GM18951 (cell line): ENCODE measurements at regions not wholly inside any gene's neighbourhood (a gene's known extent, or its start where the extent isn't known, plus 50 kb on each side); places are given as distances from the start of the nearest gene placed in this dataset.
"Not testable (repeated sequence)": the region's sequence is repeated elsewhere in the genome, so short reads cannot be mapped to it uniquely, and the experiment has no call there.

Experiments used
- POLR2A ChIP-seq: IDR thresholded peaks from 4 replicates; pipeline ENCODE4 v1.6.1; 2011; ENCODE audit warnings: mild to moderate bottlenecking; ENCODE audit not compliant: insufficient read length, insufficient read depth; ENCODE audit errors: extremely low read depth
- in situ Hi-C: fragments of 300-500 bp; cut with MboI; formaldehyde crosslinking; loops from one replicate; pipeline ENCODE4 v1.12.0; 2022; ENCODE audit warnings: low sequenced_read_pairs, mixed read lengths, inconsistent platforms; ENCODE audit not compliant: unreplicated experiment

DNA sequence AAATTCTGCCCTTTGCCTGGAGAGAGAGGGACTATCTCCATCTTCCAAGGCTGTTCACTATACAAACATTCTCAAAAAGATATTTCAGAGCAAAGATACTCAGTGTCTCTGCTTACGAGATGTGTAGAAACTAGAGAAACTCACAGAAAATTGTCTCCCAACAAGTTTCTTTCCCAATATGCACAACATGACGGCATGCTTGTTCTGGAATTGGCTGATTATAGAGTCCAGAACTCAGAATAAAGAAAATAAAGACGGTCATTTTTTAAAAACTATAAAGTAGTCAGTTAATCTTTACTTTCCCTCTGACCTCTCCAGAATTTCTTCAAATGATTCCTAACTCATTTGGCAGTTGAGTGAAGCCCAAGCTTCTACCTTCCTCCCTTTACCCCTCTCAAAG is 285.5 kb upstream of the KLF3 start:
- in situ Hi-C loops = no loop called here
- no peak for TF ChIP-seq POLR2A

DNA sequence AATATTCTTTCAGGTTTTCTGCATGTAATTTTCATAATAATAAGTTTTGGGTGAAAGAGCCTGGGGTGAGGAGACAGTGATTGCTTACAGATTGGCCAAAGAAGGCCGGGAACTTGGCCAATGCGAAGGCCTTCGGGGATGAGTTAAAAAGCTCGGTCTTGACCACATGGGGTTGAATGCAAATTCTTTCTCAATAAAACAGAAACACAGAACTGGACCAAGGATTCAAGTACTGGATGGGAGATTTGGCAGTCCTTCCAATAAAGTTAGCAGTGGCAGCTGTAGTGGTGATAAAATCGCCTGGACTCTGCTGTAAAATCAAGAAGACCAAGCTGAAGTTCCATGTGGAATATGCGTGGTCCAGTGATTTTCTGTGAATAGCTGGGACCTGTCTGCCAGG is 282.2 kb upstream of the KLF3 start:
- TF ChIP-seq POLR2A = no peak
- in situ Hi-C loops = no loop called here

DNA sequence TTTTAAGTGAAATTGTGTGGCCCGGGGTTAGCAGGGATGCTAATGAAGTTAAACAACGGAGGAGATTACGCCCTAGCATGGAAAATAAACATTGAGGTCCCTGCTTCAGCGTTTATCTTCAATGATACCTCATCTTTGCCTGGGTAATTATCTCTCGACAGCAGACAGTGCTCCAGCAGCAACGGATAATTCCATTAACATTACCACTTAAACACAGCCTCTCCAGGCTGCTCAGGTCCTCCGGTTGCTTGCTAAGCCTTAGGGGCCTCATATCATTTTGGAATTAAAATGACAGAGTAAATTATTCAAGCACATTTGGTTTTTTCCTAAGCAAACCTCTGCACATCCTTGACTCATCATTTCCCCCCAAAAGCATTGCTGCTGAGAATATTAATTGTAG is 281.5 kb upstream of the KLF3 start:
- in situ Hi-C loops = no loop called here
- no peak for TF ChIP-seq POLR2A

DNA sequence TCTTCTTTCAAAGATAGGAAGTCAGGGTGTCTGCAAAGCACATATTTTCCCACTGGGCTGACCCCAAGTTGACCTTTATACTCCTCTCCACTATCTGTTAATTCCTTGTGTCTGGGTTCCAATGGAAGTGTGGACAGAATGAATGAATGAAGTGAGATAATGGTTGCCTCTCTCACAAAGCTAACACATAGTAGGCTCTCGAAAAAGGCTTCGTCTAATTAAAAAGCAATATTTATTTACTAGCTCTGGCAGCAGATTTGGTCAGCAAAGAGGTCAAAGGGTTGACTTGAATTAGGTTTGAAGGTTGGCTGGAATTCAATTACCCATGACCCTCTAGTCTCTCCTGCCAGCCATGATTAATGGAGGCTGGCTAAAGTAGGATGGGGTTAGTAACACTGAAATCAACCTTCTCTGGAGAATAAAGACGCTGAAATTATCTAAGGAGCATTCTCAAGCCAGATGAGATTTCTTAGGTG is 280.3 kb upstream of the KLF3 start:
- in situ Hi-C loops = no loop called here
- no peak for TF ChIP-seq POLR2A

DNA sequence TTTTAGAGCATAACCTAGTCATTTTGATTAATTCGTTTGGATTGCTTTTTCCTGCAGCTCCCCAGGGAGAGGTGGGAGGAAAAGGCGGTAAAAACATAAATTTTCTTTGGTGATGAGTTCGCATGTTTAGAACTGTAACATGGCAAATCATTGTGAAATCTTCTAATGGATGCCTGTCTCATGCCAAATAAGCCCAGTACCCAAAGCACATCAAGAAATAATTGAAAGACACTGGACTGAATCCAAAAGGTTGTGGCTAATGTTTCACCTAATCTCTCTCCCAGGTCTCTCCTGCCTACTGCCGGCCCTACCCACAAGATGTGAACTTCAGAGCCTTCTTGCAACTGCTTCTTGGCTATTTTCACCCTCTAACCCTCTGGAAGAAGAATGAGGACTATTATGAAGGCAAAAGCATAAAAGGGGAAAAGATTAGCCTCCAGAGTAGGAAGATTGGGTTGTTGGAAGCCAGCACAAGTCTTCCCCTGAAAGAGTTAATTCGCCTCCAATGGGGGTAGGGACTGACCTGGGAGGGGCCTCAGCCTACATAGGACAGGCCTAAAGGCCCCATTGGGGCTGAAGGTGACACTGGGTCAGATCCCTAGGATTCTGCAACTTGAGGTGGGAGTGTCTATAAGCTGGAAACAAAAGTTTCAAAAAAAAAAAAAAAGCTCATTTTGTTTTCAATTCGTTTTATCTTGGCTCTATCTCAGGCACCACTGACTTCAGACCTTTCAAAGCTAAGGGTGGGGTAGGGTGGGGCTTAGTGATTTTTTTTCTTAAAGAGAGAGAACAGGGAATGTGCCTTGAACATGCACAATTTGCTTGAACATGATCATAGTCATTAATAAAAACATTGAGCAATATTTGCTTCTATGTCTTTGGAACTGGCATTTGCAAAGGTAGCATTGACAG is 278.6 kb upstream of the KLF3 start:
- TF ChIP-seq POLR2A = no peak
- in situ Hi-C loops = no loop called here

DNA sequence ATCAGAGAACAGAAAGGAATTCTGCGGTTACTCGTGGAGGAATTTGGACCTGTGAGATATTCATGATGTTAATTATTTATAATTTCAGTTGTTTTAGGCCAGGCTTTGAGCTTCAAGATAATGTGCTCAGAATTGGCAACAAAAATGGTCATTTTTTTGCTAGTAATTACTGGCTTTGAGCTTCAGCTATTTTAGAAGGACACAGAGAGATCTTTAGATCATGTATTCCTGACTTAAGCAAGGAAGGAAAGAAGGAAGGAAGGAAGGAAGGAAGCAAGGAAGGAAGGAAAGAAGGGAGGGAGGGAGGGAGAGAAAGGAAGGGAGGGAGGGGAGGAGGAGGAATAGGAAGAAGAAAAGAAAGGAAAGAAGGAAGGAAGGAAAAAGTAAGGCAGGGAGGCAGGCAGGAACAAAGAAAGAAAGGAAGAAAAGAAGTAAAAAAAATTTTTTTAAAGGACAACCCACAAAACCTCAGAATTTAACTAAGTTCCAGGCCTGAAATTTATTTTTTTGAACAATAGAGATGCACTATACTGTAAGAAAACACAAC is 277.9 kb upstream of the KLF3 start:
- in situ Hi-C loops = no loop called here
- TF ChIP-seq POLR2A = no peak

DNA sequence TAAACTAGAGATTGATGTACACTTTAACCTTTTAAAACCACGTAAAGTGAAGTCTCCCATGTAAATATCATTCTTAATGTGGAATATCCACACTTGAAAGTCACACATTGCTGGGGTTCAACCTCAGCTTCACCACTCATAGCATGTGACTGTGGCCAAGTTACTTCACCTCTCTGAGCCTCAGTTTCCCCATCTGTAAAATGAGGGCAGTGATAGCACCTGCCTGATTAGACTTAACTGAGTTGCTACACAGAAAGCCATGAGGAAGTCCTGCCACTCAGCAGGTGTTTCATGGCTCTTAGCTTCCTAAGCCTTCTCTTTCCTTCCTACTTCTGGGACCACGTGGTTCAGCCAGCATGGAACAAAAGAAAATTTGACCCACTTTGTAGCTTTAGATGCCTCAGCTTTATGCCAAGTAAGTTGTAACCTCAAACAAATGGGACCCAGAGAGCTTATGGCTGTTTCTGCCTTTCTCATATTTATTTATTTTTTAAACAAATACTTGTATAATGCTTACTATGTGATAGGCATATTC is 277.3 kb upstream of the KLF3 start:
- in situ Hi-C loops = no loop called here
- no peak for TF ChIP-seq POLR2A

DNA sequence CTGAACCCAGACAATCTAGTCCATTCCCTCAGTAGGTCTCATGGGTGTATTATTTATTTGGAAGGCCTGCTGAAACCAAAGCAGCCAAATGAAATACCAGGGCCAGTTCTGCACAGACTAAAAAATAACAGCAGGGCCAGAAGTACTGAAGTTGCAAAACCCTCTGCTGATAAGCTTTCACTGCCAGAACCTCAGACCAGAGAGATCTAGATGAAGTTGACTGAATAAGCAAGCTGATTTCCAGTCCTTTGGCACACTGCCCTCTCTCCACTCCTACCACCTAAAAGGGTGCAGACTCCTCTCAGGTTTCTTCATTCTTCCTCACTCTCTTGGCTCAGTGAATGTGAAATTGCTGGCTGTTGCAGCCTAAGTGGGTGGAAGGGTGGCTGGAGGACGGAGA is 276.7 kb upstream of the KLF3 start:
- in situ Hi-C loops = no loop called here
- TF ChIP-seq POLR2A = no peak

DNA sequence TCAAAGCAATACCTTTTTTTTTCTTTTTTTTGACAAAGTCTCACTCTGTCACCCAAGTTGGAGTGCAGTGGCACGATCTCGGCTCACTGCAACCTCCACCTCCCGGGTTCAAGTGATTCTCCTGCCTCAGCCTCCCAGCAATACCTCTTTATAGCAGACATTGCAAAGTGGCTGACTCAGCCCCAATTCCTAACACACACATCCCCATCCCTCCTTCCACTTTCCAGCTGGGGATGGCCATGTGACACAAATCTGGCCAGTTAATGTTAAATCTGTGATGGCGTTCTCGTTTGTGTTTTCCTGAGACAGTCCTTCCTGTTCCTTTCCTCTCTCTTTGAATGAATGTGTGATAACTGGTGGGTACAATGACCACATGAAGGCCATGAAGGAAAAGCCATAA is 276.2 kb upstream of the KLF3 start:
- in situ Hi-C loops = no loop called here
- TF ChIP-seq POLR2A = no peak

DNA sequence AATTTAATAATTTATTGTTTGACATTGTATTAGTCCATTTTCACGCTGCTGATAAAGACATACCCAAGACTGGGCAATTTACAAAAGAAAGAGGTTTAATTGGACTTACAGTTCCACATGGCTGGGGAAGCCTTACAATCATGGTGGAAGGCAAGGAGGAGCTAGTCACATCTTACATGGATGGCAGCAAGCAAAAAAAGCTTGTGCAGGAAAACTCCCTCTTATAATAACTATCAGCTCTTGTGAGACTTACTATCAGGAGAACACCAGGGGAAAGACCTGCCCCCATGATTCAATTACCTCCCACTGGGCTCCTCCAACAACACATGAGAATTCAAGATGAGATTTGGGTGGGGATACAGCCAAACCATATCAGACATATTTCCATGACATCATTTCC is 275.1 kb upstream of the KLF3 start:
- in situ Hi-C loops = not testable (repeated sequence)

DNA sequence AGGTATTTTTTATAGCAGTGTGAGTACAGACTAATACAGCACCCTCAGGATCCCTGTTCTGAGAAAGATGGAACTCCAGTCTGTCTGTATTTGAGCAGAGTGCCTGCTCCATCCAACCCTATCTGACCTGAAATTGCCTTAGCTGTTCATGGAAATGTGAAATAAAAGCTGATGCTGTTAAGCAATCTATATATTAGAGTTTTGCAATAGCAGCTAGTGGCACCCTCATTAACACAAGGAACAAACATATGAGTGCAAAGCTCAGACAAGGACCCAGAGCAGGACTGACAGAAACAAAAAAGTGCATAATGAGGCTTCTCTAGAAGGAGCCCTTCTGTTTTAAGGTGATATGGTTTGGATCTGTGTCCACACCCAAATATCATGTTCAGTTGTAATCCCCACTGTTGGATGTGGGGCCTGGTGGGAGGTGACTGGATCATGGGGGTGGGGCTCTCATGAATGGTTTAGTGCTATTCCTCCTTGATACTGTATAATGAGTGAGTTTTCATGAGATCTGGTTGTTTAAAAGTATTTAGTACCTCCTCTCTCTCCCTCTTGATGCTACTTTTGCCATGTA is 272.9 kb upstream of the KLF3 start:
- no peak for TF ChIP-seq POLR2A
- in situ Hi-C loops = no loop called here

DNA sequence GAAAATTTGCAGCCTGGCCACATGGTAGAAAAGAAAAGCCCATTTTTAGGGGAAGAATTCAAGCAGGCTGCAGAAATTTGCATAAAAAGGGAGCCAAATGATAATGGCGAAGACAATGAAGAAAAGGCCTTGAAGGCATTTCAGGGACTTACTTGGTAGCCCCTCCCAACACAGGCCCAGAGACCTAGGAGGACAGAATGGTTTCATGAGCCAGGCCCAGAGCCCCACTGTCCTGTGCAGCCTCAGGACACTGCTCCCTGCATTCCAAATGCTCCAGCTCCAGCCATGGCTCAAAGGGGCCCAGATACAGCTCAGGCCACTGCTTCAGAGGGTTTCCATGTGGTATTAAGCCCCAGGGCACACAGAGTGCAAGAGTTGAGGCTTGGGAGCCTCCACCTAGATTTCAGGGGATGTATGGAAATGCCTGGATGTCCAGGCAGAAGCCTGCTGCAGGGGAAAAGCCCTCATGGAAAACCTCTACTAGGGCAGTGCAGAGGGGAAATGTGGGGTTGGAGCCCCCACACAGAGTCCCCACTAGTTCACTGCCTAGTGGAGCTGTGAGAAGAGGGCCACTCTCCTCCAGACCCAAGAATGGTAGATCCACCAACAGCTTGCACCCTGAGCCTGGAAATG is 271.7 kb upstream of the KLF3 start:
- in situ Hi-C loops = no loop called here
- no peak for TF ChIP-seq POLR2A

DNA sequence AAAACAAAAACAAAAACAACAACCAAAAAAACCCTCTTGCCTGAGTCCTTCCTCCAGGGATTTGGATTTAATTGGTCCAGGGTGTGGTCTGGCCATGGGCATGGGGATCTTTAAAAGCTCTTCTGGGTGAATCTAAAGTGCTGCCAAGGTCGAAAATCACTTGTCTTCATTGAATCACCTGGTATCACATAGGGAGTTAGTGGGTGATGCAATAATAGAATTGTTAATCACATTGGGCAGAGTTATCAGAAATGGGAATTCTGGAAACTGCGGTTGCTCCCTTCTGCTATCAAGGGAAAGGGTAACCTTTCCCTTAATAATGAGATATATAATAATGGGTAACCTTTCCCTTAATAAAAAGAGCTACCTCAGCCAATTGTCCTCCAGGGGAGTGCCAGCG is 267.9 kb upstream of the KLF3 start:
- TF ChIP-seq POLR2A = no peak
- in situ Hi-C loops = no loop called here

DNA sequence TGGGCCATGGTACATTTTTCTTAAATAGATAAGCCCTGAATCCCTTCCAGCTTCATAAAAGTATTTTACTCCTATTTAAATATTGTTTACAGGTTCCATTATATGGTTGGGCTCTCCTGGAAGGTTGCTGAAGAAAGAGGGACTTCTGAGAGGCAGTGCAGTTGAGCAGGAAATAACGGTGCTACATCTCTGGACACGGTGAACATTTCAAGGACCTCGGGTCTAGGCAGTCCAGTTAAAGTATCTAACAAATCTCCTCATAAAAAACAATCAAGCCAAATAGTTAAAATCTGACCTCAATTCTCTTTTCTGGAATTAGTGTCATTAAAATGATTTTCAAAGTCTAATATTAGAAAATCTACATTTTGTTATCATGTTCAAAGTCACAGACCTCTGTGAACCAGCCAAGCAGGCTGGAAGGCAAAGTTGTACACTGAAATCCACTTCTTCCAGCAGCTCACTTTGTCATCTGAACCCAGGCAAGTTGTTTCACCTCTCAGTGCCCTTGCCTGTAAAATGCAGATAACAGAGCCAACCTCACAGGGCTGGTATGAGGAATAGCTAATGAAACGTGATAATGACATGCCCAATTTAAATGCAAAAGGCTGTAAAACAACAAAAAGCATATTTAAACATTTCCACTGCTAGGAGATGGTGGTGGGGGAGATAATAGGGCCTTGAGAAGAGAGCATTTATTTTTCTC is 267.0 kb upstream of the KLF3 start:
- TF ChIP-seq POLR2A = no peak
- in situ Hi-C loops = no loop called here
